HG03432 (cell line): ENCODE measurements at regions not wholly inside any gene's neighbourhood (a gene's known extent, or its start where the extent isn't known, plus 50 kb on each side); places are given as distances from the start of the nearest gene placed in this dataset.
"Not testable (repeated sequence)": the region's sequence is repeated elsewhere in the genome, so short reads cannot be mapped to it uniquely, and the experiment has no call there.

Experiments used
- ATAC-seq: cut with Tn5 transposase; IDR thresholded peaks from one replicate; pipeline ENCODE4 v1.9.1; 2021; ENCODE audit warnings: mild to moderate bottlenecking, moderate library complexity; ENCODE audit not compliant: unreplicated experiment

- no peak for ATAC-seq
Observed at GRCh38 chr3:78283994-78284393, 1244.1 kb downstream of the ROBO2 start.

- no peak for ATAC-seq
Observed at GRCh38 chr3:78285032-78285728, 1245.3 kb downstream of the ROBO2 start.

- ATAC-seq = no peak
Observed at GRCh38 chr3:78287085-78287484, 1247.2 kb downstream of the ROBO2 start.

- ATAC-seq = no peak
Observed at GRCh38 chr3:78293284-78293683, 1253.4 kb downstream of the ROBO2 start.

GRCh38 chr3:78304115-78304514 lies 1264.2 kb downstream of the ROBO2 start:
- no peak for ATAC-seq

GRCh38 chr3:78312851-78313250 lies 1273.0 kb downstream of the ROBO2 start:
- no peak for ATAC-seq

GRCh38 chr3:78313332-78313731 lies 1273.4 kb downstream of the ROBO2 start:
- no peak for ATAC-seq

- no peak for ATAC-seq
Observed at GRCh38 chr3:78314327-78314726, 1274.4 kb downstream of the ROBO2 start.

- no peak for ATAC-seq
Observed at GRCh38 chr3:78317774-78318173, 1277.9 kb downstream of the ROBO2 start.

GRCh38 chr3:78322780-78323179 lies 1282.9 kb downstream of the ROBO2 start:
- ATAC-seq = peak; percentile 60

GRCh38 chr3:78337801-78338211 lies 1297.9 kb downstream of the ROBO2 start:
- no peak for ATAC-seq

GRCh38 chr3:78338405-78338804 lies 1298.5 kb downstream of the ROBO2 start:
- peak; percentile 100 for ATAC-seq

GRCh38 chr3:78343221-78343620 lies 1303.3 kb downstream of the ROBO2 start:
- no peak for ATAC-seq

GRCh38 chr3:78344267-78344666 lies 1304.4 kb downstream of the ROBO2 start:
- not testable (repeated sequence) for ATAC-seq

GRCh38 chr3:78344918-78345317 lies 1305.0 kb downstream of the ROBO2 start:
- ATAC-seq = no peak

GRCh38 chr3:78347176-78347575 lies 1307.3 kb downstream of the ROBO2 start:
- ATAC-seq = no peak

- no peak for ATAC-seq
Observed at GRCh38 chr3:78348664-78349063, 1308.8 kb downstream of the ROBO2 start.

GRCh38 chr3:78349571-78349970 lies 1309.7 kb downstream of the ROBO2 start:
- ATAC-seq = no peak

GRCh38 chr3:78351334-78351733 lies 1311.4 kb downstream of the ROBO2 start:
- ATAC-seq = no peak

GRCh38 chr3:78353231-78353630 lies 1313.3 kb downstream of the ROBO2 start:
- no peak for ATAC-seq

GRCh38 chr3:78360849-78361248 lies 1321.0 kb downstream of the ROBO2 start:
- no peak for ATAC-seq

- ATAC-seq = no peak
Observed at GRCh38 chr3:78368636-78369345, 1328.9 kb downstream of the ROBO2 start.
